A673 (cell line): ENCODE measurements at regions not wholly inside any gene's neighbourhood (a gene's known extent, or its start where the extent isn't known, plus 50 kb on each side); places are given as distances from the start of the nearest gene placed in this dataset.

Source experiments
- BruUV-seq: library from RNA; stranded (reverse); fragments of 400-500 nt; replicated peaks from 2 replicates; lab custom pipeline; 2021; lab: Mats Ljungman, UMichigan
- CTCF ChIA-PET: fragments of 300-600 bp; sonication (Branson Sonifier 250); formaldehyde crosslinking; loops from one replicate; lab custom pipeline; 2022; ENCODE audit warnings: antibody characterized with exemption; lab: Charles Lee
- POLR2A ChIA-PET: fragments of 300-600 bp; sonication (Branson Sonifier 250); formaldehyde crosslinking; loops from one replicate; lab custom pipeline; 2022; ENCODE audit warnings: antibody characterized with exemption; ENCODE audit not compliant: low non-redundant PET; lab: Charles Lee
- DNase-seq: peaks from one replicate; pipeline ENCODE4 v3.0.0-alpha.2; 2015; ENCODE audit warnings: low spot score
- H3K27ac ChIP-seq: fragments of 200-600 bp; sonication (generic); 2 replicates; pipeline ENCODE4 v1.5.1; 2016; ENCODE audit warnings: mixed run types, low read depth, mild to moderate bottlenecking, mixed read lengths, antibody characterized with exemption, low read length; ENCODE audit not compliant: poor library complexity, severe bottlenecking
- H3K27me3 ChIP-seq: fragments of 200-600 bp; sonication (generic); replicated peaks from 2 replicates; pipeline ENCODE4 v1.6.1; 2017; ENCODE audit warnings: mixed run types, low read depth, mild to moderate bottlenecking, mixed read lengths, antibody characterized with exemption, low read length; ENCODE audit not compliant: insufficient read depth, poor library complexity
- H3K36me3 ChIP-seq: fragments of 200-600 bp; sonication (generic); 2 replicates; pipeline ENCODE4 v1.6.1; 2016; ENCODE audit warnings: mixed run types, mild to moderate bottlenecking, mixed read lengths, antibody characterized with exemption, low read length; ENCODE audit not compliant: insufficient read depth, poor library complexity, severe bottlenecking
- H3K4me1 ChIP-seq: fragments of 200-600 bp; sonication (generic); 2 replicates; pipeline ENCODE4 v1.6.1; 2017; ENCODE audit warnings: mixed run types, mild to moderate bottlenecking, mixed read lengths, antibody characterized with exemption, low read length; ENCODE audit not compliant: insufficient read depth, poor library complexity, severe bottlenecking
- H3K4me3 ChIP-seq: fragments of 200-600 bp; sonication (generic); 2 replicates; pipeline ENCODE4 v1.5.1; 2016; ENCODE audit warnings: low read depth, mixed run types, mild to moderate bottlenecking, mixed read lengths, low read length; ENCODE audit not compliant: poor library complexity, severe bottlenecking
- H3K9me3 ChIP-seq: fragments of 200-600 bp; sonication (generic); 2 replicates; pipeline ENCODE4 v1.6.1; 2016; ENCODE audit warnings: mixed run types, low read depth, mild to moderate bottlenecking, mixed read lengths, antibody characterized with exemption, low read length; ENCODE audit not compliant: poor library complexity, severe bottlenecking
- EZH2 ChIP-seq: fragments of 200-600 bp; sonication (generic); IDR thresholded peaks from 2 replicates; pipeline ENCODE4 v1.6.1; 2017; ENCODE audit warnings: borderline replicate concordance, low read depth, mild to moderate bottlenecking, mixed read lengths, antibody characterized with exemption, low read length; ENCODE audit not compliant: poor library complexity, severe bottlenecking
- intact Hi-C: fragments of 100-400 bp; cut with micrococcal nuclease; formaldehyde crosslinking; loops from one replicate; pipeline ENCODE4 v1.10.0; 2022; ENCODE audit not compliant: unreplicated experiment
- TF ChIP-seq, protein P1 (sequence below): fragments of 300-800, 200-600 bp; sonication (generic); conservative IDR thresholded peaks from 2 replicates; pipeline ENCODE4 v1.5.1; 2017; ENCODE audit warnings: low read depth, mild to moderate bottlenecking, antibody characterized with exemption, low read length, moderate library complexity, mixed read lengths

DNA sequence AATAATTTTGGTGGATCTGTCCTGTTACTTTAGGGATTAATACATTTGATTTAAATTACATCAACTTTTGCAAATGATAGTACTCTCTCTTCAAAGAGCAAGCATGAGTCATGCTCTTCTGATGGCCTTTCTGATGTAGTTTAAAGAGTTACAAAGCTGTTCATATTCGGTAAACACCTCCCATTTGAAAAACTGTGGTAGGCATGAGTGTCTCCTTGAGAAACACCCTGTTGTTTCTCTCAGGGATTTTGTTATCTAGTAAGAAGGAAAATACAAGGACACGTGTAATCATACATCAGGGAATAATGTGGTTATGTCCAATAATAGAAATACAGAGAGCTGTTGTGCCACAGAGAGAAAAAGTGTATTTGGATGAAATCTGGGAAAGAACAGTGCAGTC is 53.3 kb upstream of the E2F7 start:
- H3K27ac ChIP-seq: no peak overlapping the region

DNA sequence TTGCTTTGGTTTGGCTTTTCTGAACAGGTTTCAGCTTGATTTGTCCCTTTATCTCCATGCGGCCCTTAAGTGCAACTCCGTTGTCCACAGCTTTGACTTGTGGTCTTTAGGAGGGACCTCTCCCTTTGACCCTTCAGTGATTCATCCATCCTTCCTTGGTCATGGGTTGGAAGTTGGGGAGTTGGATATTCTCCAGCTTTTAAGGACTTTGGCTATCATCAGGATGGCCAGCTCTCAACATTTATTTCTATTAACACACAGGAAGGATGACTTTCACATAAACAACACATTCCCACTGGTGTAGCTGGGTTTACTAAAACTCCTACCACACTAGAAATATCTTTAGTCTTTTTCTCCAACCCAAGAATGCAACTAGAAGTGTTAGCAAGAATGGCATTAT is 50.9 kb upstream of the E2F7 start:
- TF ChIP-seq EZH2: no peak
- TF ChIP-seq, protein P1, sequence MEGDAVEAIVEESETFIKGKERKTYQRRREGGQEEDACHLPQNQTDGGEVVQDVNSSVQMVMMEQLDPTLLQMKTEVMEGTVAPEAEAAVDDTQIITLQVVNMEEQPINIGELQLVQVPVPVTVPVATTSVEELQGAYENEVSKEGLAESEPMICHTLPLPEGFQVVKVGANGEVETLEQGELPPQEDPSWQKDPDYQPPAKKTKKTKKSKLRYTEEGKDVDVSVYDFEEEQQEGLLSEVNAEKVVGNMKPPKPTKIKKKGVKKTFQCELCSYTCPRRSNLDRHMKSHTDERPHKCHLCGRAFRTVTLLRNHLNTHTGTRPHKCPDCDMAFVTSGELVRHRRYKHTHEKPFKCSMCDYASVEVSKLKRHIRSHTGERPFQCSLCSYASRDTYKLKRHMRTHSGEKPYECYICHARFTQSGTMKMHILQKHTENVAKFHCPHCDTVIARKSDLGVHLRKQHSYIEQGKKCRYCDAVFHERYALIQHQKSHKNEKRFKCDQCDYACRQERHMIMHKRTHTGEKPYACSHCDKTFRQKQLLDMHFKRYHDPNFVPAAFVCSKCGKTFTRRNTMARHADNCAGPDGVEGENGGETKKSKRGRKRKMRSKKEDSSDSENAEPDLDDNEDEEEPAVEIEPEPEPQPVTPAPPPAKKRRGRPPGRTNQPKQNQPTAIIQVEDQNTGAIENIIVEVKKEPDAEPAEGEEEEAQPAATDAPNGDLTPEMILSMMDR: no peak
- Histone ChIP-seq H3K36me3 (no peaks in the 10 kb centered on the region), H3K9me3 (no peaks in the 10 kb centered on the region), H3K4me1 (no peaks in the 10 kb centered on the region), H3K27me3 (no peaks in the 10 kb centered on the region), H3K4me3 (no peak overlapping the region), H3K27ac (no peak overlapping the region)
- no TSS peak for BruUV-seq
- POLR2A ChIA-PET: no interaction called here
- intact Hi-C loops: no loop called here
- CTCF ChIA-PET: no interaction called here
- no peak for DNase-seq

More for the DNA sequence above, 53.3 kb upstream of the E2F7 start:
- TF ChIP-seq EZH2: no peak
- TF ChIP-seq, protein P1: no peak
- no peaks in the 10 kb centered on the region for H3K9me3 ChIP-seq
- intact Hi-C loops: no loop called here
- ChIA-PET CTCF (no interaction called here), POLR2A (no interaction called here)
- H3K4me1 ChIP-seq: no peaks in the 10 kb centered on the region
- no peak for DNase-seq
- H3K36me3 ChIP-seq: no peaks in the 10 kb centered on the region
- H3K4me3 ChIP-seq: no peak overlapping the region
- H3K27me3 ChIP-seq: no peaks in the 10 kb centered on the region
- no TSS peak for BruUV-seq

DNA sequence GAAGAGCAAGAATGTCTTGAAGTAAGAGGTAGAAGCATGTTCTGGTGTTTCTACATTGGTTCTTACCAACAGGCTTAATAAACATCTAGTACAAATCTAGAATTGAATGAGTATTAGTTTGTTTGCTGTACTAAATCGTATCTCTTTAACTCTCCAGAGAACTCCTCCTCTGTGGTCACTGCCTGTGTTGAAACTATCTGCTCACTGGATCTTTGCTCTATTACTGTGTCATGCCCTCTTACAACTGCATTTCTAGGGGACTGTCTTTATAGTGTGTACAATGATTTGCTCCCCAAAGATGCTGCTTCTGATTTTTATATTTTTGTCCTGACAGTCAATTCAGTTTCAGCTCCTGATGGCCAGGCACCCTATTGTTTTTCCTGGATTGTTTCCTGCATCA is 50.1 kb upstream of the E2F7 start:
- BruUV-seq: no TSS peak

More for the DNA sequence above, 50.1 kb upstream of the E2F7 start:
- ChIA-PET POLR2A (no interaction called here), CTCF (no interaction called here)
- intact Hi-C loops: no loop called here
- H3K27me3 ChIP-seq: no peaks in the 10 kb centered on the region
- H3K9me3 ChIP-seq: no peaks in the 10 kb centered on the region
- H3K4me1 ChIP-seq: no peaks in the 10 kb centered on the region
- no peak for DNase-seq
- no peak overlapping the region for H3K27ac ChIP-seq
- no peaks in the 10 kb centered on the region for H3K36me3 ChIP-seq
- no peak overlapping the region for H3K4me3 ChIP-seq
- TF ChIP-seq EZH2: no peak
- TF ChIP-seq, protein P1: no peak
